Liver (tissue), 8 donors: ENCODE measurements at regions not wholly inside any gene's neighbourhood (a gene's known extent, or its start where the extent isn't known, plus 50 kb on each side); places are given as distances from the start of the nearest gene placed in this dataset.

Source experiments
- DNase-seq: peaks from one replicate; pipeline ENCODE4 v3.0.0-alpha.2; 2017; ENCODE audit warnings: low spot score
- H3K27ac ChIP-seq, 2 donors: one replicate each; pipeline ENCODE4 v1.7.0; 2013; ENCODE audit warnings: inconsistent platforms in 2 of 2, low read length in 2 of 2, control low read depth in 1 of 2, low read depth in 1 of 2, mild to moderate bottlenecking in 1 of 2
- H3K27me3 ChIP-seq, 4 donors: one replicate each; pipeline versions ENCODE4 v1.6.1 to v1.7.0; 2013; ENCODE audit warnings: low read length in 3 of 4, inconsistent platforms in 1 of 4, mild to moderate bottlenecking in 1 of 4, moderate library complexity in 1 of 4; ENCODE audit not compliant: control insufficient read depth in 4 of 4, insufficient read depth in 4 of 4
- H3K36me3 ChIP-seq, 4 donors: one replicate each; pipeline versions ENCODE4 v1.6.1 to v1.7.0; 2013; ENCODE audit warnings: low read length in 3 of 4, mild to moderate bottlenecking in 3 of 4, low read depth in 1 of 4, moderate library complexity in 1 of 4; ENCODE audit not compliant: control insufficient read depth in 4 of 4, insufficient read depth in 3 of 4
- H3K4me1 ChIP-seq, 4 donors: one replicate each; pipeline versions ENCODE4 v1.6.1 to v1.7.0; 2013; ENCODE audit warnings: low read length in 3 of 4, mild to moderate bottlenecking in 3 of 4, moderate library complexity in 1 of 4; ENCODE audit not compliant: control insufficient read depth in 4 of 4, insufficient read depth in 4 of 4
- H3K4me3 ChIP-seq, 3 donors: one replicate each; pipeline versions ENCODE4 v1.6.1 to v1.7.0; 2013; ENCODE audit warnings: low read length in 3 of 3, control low read depth in 1 of 3, low read depth in 1 of 3, mild to moderate bottlenecking in 1 of 3
- H3K9ac ChIP-seq, 2 donors: one replicate each; pipeline ENCODE4 v1.7.0; 2013; ENCODE audit warnings: low read length in 2 of 2, mild to moderate bottlenecking in 2 of 2, moderate library complexity in 2 of 2, control low read depth in 1 of 2, low read depth in 1 of 2
- H3K9me3 ChIP-seq, 4 donors: one replicate each; pipeline versions ENCODE4 v1.6.1 to v1.7.0; 2013; ENCODE audit warnings: low read length in 3 of 4; ENCODE audit not compliant: control insufficient read depth in 4 of 4
- ATF3 ChIP-seq: IDR thresholded peaks from 2 replicates; pipeline ENCODE4 v1.6.1; 2016; ENCODE audit warnings: antibody characterized with exemption
- CTCF ChIP-seq: fragments of 150-350 bp; IDR thresholded peaks from 2 replicates; pipeline ENCODE4 v1.5.1; 2017; ENCODE audit warnings: improper control_type of control experiment, low read depth, low read length; ENCODE audit not compliant: missing input control
- EGR1 ChIP-seq, 2 donors: IDR thresholded peaks; 2 replicates each; pipeline ENCODE4 v1.6.1; 2016 to 2018; ENCODE audit warnings: antibody characterized with exemption in 2 of 2, low read depth in 2 of 2
- FOXA1 ChIP-seq: IDR thresholded peaks from 2 replicates; pipeline ENCODE4 v1.6.1; 2016; ENCODE audit warnings: antibody characterized with exemption
- FOXA2 ChIP-seq: IDR thresholded peaks from 2 replicates; pipeline ENCODE4 v1.6.1; 2016; ENCODE audit warnings: antibody characterized with exemption
- GABPA ChIP-seq, 2 donors: IDR thresholded peaks in 1 of 2; conservative IDR thresholded peaks in 1 of 2; 2 replicates each; pipeline ENCODE4 v1.6.1; 2016; ENCODE audit warnings: antibody characterized with exemption in 2 of 2, mild to moderate bottlenecking in 1 of 2, moderate library complexity in 1 of 2
- HNF4A ChIP-seq, 2 donors: conservative IDR thresholded peaks; 2 replicates each; pipeline ENCODE4 v1.6.1; 2016; ENCODE audit warnings: antibody characterized with exemption in 2 of 2, mild to moderate bottlenecking in 2 of 2
- HNF4G ChIP-seq: IDR thresholded peaks from 2 replicates; pipeline ENCODE4 v1.6.1; 2016; ENCODE audit warnings: antibody characterized with exemption
- JUND ChIP-seq, 2 donors: IDR thresholded peaks; 2 replicates each; pipeline ENCODE4 v1.6.1; 2016; ENCODE audit warnings: antibody characterized with exemption in 2 of 2
- MAX ChIP-seq: IDR thresholded peaks from 2 replicates; pipeline ENCODE4 v1.6.1; 2016; ENCODE audit warnings: antibody characterized with exemption
- RAD21 ChIP-seq, 2 donors: IDR thresholded peaks; 2 replicates each; pipeline ENCODE4 v1.6.1; 2016; ENCODE audit warnings: antibody characterized with exemption in 2 of 2, mild to moderate bottlenecking in 2 of 2
- REST ChIP-seq: IDR thresholded peaks from 2 replicates; pipeline ENCODE4 v1.6.1; 2016; ENCODE audit warnings: antibody characterized with exemption, mild to moderate bottlenecking
- RXRA ChIP-seq, 2 donors: IDR thresholded peaks; 2 replicates each; pipeline ENCODE4 v1.6.1; 2017 to 2018; ENCODE audit warnings: antibody characterized with exemption in 2 of 2, mild to moderate bottlenecking in 1 of 2
- SP1 ChIP-seq: IDR thresholded peaks from 2 replicates; pipeline ENCODE4 v1.6.1; 2018; ENCODE audit warnings: antibody characterized with exemption, mild to moderate bottlenecking
- YY1 ChIP-seq: IDR thresholded peaks from 2 replicates; pipeline ENCODE4 v1.6.1; 2016; ENCODE audit warnings: antibody characterized with exemption, mild to moderate bottlenecking
- ZBTB33 ChIP-seq: IDR thresholded peaks from 2 replicates; pipeline ENCODE4 v1.6.1; 2016; ENCODE audit warnings: antibody characterized with exemption
- WGBS: extraction: QIAGEN DNeasy Blood & Tissue Kit; methylation state at CpG from one replicate; pipeline ENCODE4 v1.1.7; 2013; 5-methylcytosine and 5-hydroxymethylcytosine counted together
- donor health status: healthy.
- donor health status: healthy.
- donor health status: healthy.
- donor health status: healthy.
- donor health status: healthy.

- TF ChIP-seq YY1 (no peak), JUND (IDR thresholded peaks at IDR 0.05) (no peak), REST (peak; percentile 60)
- no peaks in the 10 kb centered on the region for H3K9me3 ChIP-seq
- no peak for DNase-seq
- H3K9ac ChIP-seq: no peak overlapping the region
- H3K4me3 ChIP-seq: no peak overlapping the region
- H3K27me3 ChIP-seq: no peaks in the 10 kb centered on the region
- peaks cover 0 to 21% (median 9%) of the 10 kb centered on the region in 4 donors for H3K4me1 ChIP-seq
- H3K27ac ChIP-seq: no peak overlapping the region
- no peaks in the 10 kb centered on the region for H3K36me3 ChIP-seq
- WGBS: 84% methylated on average over 2 of the region's 2 CpGs
These were observed 1193.0 kb downstream of the SORCS1 start for GRCh38 chr10:105971460-105971859.

GRCh38 chr10:105969884-105970377 lies 1194.6 kb downstream of the SORCS1 start:
- H3K27ac ChIP-seq: no peak overlapping the region
- no peaks in the 10 kb centered on the region for H3K27me3 ChIP-seq
- no peaks in the 10 kb centered on the region for H3K9me3 ChIP-seq
- WGBS: 80% methylated on average over 12 of the region's 12 CpGs
- TF ChIP-seq ZBTB33: no peak
- no peak for TF ChIP-seq MAX
- TF ChIP-seq GABPA (IDR thresholded peaks at IDR 0.05 in 1 of 2, conservative IDR thresholded peaks at IDR 0.05 in 1 of 2): no peak
- no peak overlapping the region for H3K4me3 ChIP-seq
- no peaks in the 10 kb centered on the region for H3K36me3 ChIP-seq
- no peak overlapping the region for H3K9ac ChIP-seq
- H3K4me1 ChIP-seq: peaks cover 0 to 13% (median 5%) of the 10 kb centered on the region in 4 donors
- DNase-seq: no peak

- H3K27me3 ChIP-seq: no peaks in the 10 kb centered on the region
- 90% methylated on average over 3 of the region's 3 CpGs for WGBS
- no peaks in the 10 kb centered on the region for H3K9me3 ChIP-seq
- H3K36me3 ChIP-seq: no peaks in the 10 kb centered on the region
- H3K27ac ChIP-seq: no peak overlapping the region
- no peak overlapping the region for H3K9ac ChIP-seq
- DNase-seq: no peak
- peaks cover 0 to 7% (median 1%) of the 10 kb centered on the region in 4 donors for H3K4me1 ChIP-seq
- no peak overlapping the region for H3K4me3 ChIP-seq
- TF ChIP-seq MAX (no peak), REST (no peak), CTCF (no peak), SP1 (no peak), GABPA (IDR thresholded peaks at IDR 0.05 in 1 of 2, conservative IDR thresholded peaks at IDR 0.05 in 1 of 2) (no peak), RXRA (IDR thresholded peaks at IDR 0.05) (no peak), FOXA2 (no peak), ATF3 (no peak), RAD21 (IDR thresholded peaks at IDR 0.05) (no peak), FOXA1 (no peak), HNF4A (conservative IDR thresholded peaks at IDR 0.05) (no peak), JUND (IDR thresholded peaks at IDR 0.05) (no peak), EGR1 (IDR thresholded peaks at IDR 0.05; ENCODE audit: low read depth in 2 of 2) (no peak), HNF4G (no peak)
These were observed 1195.8 kb downstream of the SORCS1 start for GRCh38 chr10:105968666-105969065.
